GM19452 (cell line): ENCODE measurements at regions not wholly inside any gene's neighbourhood (a gene's known extent, or its start where the extent isn't known, plus 50 kb on each side); places are given as distances from the start of the nearest gene placed in this dataset.

Experiments
- ATAC-seq: cut with Tn5 transposase; IDR thresholded peaks from one replicate; pipeline ENCODE4 v1.9.1; 2021; ENCODE audit not compliant: unreplicated experiment

- ATAC-seq = no peak
These were observed 260.8 kb upstream of the G2E3 start for GRCh38 chr14:30297876-30298795.

- ATAC-seq = no peak
These were observed 259.0 kb upstream of the G2E3 start for GRCh38 chr14:30299915-30300314.

- ATAC-seq = no peak
These were observed 255.6 kb upstream of the G2E3 start for GRCh38 chr14:30303350-30303749.

- no peak for ATAC-seq
These were observed 253.6 kb upstream of the G2E3 start for GRCh38 chr14:30305346-30305745.

- ATAC-seq = no peak
These were observed 249.6 kb upstream of the G2E3 start for GRCh38 chr14:30309405-30309804.

- no peak for ATAC-seq
These were observed 246.7 kb upstream of the G2E3 start for GRCh38 chr14:30312214-30312613.

- no peak for ATAC-seq
These were observed 241.2 kb upstream of the G2E3 start for GRCh38 chr14:30317729-30318128.

- ATAC-seq = no peak
These were observed 236.1 kb upstream of the G2E3 start for GRCh38 chr14:30322819-30323218.

- no peak for ATAC-seq
These were observed 228.9 kb upstream of the G2E3 start for GRCh38 chr14:30330033-30330432.

GRCh38 chr14:30330445-30330844 is 228.5 kb upstream of the G2E3 start:
- ATAC-seq = no peak

- ATAC-seq = no peak
These were observed 227.9 kb upstream of the G2E3 start for GRCh38 chr14:30331030-30331429.

- no peak for ATAC-seq
These were observed 226.6 kb upstream of the G2E3 start for GRCh38 chr14:30332374-30332773.

- no peak for ATAC-seq
These were observed 225.0 kb upstream of the G2E3 start for GRCh38 chr14:30333934-30334333.

- no peak for ATAC-seq
These were observed 221.5 kb upstream of the G2E3 start for GRCh38 chr14:30337456-30337855.

GRCh38 chr14:30339311-30339901 is 219.6 kb upstream of the G2E3 start:
- ATAC-seq = no peak

- no peak for ATAC-seq
These were observed 218.5 kb upstream of the G2E3 start for GRCh38 chr14:30340495-30340894.

GRCh38 chr14:30345511-30345910 is 213.4 kb upstream of the G2E3 start:
- ATAC-seq = no peak

GRCh38 chr14:30348445-30348844 is 210.5 kb upstream of the G2E3 start:
- no peak for ATAC-seq

GRCh38 chr14:30349520-30349919 is 209.4 kb upstream of the G2E3 start:
- ATAC-seq = no peak

GRCh38 chr14:30354439-30354838 is 204.5 kb upstream of the G2E3 start:
- ATAC-seq = no peak

- peak; percentile 72 for ATAC-seq
These were observed 203.5 kb upstream of the G2E3 start for GRCh38 chr14:30355431-30355913.

- ATAC-seq = no peak
These were observed 202.3 kb upstream of the G2E3 start for GRCh38 chr14:30356438-30357202.
